Germinal center (tissue), 1 donor: ENCODE measurements at regions not wholly inside any gene's neighbourhood (a gene's known extent, or its start where the extent isn't known, plus 50 kb on each side); places are given as distances from the start of the nearest gene placed in this dataset.

Experiments
- DNase-seq: peaks from one replicate; pipeline ENCODE4 v3.0.0; 2012; ENCODE audit warnings: mixed read lengths, low spot score

DNA sequence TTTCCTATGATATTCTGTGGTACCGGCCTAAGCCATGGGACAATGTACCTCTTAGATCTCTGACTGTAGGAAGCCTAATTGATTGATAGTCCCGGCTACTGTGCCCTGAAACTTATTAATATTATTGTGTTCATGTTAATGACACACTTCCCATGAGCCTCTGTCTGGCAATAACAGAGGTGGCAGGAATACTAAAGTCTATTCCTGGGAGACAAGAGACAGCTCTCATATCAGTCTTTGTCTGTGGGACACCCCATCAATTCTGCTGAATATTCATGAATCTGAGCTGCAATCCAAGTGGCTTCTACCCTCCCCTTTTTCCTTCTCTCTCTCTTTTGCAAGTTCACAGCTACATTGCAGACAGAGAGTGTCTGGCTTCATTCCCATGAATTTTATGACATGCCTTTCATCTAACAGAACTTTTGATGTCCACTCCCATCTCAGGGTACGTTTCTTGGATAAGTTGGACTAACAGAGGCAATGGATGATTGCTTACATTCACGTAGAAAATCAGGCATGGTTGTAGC is 907.5 kb downstream of the ZPLD1 start:
- no peak for DNase-seq

- DNase-seq = no peak
Measured at GRCh38 chr3:103349760-103350159, 914.9 kb downstream of the ZPLD1 start.

- DNase-seq = no peak
Measured at GRCh38 chr3:103365467-103365866, 930.7 kb downstream of the ZPLD1 start.

DNA sequence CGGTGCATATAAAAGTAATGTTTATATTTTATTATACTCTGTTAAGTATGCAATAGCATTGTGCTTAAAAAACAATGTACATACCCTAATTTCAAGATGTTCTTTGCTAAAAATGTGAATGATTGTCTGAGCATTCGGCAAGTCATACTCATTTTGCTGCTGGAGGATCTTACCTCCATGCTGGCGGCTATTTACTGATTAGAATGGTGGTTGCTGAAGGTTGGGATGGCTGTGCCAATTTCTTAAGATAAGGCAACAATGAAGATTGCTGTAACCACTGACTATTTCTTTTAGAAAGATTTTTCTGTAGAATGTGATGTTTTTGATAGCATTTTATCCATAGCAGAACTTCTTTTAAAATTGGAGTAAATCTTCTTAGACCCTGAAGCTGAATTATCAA is 932.7 kb downstream of the ZPLD1 start:
- DNase-seq = no peak

- no peak for DNase-seq
Measured at GRCh38 chr3:103371411-103371810, 936.6 kb downstream of the ZPLD1 start.

DNA sequence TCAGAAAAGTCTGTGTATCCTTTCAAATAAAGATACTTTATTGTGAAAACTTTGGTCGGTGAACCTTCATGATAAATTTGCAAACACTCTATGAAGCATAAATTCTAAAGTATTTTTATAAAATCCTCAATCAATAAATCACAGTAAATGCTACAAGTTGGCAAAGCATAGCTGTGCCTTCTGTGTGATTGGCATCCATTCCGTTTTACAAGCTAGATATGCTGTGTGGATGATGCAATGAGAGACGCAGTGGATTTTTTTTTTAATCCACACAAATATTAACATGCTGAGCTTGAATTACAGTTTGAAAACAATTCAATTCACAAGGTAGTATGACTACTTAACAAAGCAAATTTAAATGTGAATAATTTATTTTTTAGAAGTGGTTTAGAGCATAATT is 937.2 kb downstream of the ZPLD1 start:
- no peak for DNase-seq

DNA sequence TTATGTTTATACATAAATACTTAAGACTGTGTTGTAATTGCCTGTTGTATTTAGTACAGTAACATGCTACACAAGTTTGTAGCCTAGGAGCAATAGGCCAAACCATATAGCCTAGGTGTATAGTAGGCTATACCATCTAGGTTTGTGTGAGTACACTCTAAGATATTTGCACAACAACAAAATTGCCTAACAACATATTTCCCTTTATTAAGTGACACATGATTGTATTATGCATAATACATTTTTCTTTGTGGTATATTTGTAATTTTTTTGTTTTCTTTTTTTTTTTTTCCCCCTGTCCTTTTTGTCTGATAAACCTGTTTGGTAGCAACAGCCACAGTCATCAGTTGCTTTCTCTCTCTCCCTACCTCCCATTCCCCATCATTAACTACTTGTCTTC is 945.6 kb downstream of the ZPLD1 start:
- DNase-seq = no peak

GRCh38 chr3:103381296-103382079 is 946.7 kb downstream of the ZPLD1 start:
- no peak for DNase-seq

GRCh38 chr3:103385961-103386656 is 951.3 kb downstream of the ZPLD1 start:
- no peak for DNase-seq

- no peak for DNase-seq
Measured at GRCh38 chr3:103388214-103388613, 953.4 kb downstream of the ZPLD1 start.

DNA sequence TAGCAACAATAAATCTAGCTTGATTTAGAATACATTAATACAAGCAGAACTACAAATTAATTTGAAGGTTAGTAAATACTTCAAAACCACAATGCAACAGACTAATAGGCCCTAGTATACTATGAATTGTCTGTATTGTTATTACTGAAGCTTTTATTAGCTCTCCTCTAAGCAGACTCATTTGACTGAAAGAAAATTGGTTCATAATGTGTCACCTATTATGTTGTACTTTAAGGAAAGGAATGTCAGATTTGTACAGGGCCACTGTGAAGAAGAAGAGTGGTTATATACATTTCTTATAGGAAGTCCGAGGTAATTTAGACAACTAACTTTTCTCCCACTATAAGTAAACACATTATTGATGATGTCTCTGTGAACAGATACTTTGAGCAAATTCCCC is 954.5 kb downstream of the ZPLD1 start:
- DNase-seq = no peak

DNA sequence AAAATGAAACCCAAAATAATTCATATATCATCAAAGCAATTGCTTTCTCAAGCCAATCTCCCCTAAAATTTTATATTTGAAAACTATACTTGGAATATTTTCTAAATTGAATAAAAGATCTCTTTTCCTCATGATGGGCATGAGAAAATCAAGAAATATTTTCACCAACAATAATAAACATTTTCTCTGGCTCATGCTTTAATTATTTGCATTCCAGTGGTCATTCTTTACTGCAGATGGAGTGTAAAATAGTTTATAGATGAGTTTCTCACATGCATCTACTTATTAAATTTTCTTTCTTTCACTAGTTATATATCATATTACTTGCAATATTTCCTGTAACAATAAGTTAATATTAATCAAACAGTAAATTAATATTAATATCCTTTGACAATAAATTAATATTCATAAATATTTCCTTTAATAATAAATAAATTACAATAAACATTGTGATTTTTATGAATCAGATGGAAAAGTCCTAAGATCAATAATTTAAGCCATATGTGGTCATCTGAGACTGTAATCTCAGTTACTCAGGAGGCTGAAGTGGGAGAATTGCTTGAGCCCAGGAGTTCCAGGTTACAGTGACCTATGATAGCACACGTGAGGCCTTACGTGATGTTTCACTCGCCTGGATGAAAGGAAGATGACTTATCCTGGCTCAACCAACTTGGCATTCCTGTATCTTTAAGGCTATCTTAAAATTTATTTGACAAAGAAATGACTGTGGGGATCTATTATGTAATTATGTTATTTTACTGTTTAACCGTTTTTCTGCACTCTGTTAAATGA is 958.8 kb downstream of the ZPLD1 start:
- no peak for DNase-seq

DNA sequence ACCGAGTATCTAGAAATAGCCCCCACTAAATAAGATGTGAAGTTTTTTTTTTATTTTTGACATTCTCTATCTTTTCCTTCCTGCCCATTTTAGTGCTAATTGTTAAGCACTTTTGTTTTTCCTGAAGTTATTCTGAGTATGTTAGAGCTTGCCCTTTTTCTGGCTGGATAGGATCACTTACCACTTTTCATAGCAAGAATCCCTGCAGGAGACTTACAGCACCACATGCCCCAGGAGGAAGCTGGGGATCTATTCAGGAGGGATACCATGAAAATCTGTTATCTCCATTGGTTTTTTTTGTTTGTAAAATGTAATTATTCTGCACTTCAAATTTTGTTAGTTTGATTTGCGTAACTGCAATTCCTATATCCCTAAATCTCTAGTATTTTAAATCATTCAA is 968.4 kb downstream of the ZPLD1 start:
- no peak for DNase-seq

GRCh38 chr3:103406320-103406850 is 971.6 kb downstream of the ZPLD1 start:
- DNase-seq = no peak

DNA sequence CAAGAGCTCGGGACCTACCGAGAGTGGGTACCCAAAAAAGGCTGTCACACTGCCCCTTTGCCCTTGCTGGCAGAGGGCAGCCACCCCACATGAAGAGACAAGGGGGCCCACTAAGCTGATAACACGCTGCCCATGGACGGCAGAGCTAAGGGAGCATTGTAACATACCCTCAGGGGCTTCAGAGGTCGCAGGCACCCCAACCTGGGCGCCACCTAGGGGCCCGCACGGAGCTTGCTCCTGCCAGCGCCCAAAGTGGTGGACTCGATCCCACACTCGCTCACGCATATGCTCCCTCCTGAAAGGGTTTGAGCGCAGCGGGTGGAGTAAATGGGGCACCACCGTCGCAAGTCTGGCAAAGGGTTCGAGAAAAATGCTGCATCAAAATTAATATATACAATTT is 975.4 kb downstream of the ZPLD1 start:
- DNase-seq = no peak

DNA sequence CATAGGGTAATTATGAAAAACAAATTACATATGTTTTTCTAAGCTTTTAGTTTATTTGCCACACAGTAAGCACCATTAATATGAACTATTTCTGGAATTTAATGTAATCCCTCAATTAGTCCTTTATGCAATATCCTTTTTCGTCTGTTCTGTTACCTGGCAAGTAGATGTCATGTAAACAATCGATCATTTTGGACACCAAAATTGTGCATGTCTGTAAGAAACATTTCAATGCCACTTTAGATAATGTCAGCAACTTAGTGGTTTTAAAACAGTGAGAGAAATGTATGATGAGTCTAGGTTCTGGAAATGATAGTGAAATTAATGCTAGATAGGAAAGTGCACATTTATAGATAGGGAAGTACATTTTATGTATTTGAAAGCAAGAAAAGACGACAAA is 986.6 kb downstream of the ZPLD1 start:
- no peak for DNase-seq

- no peak for DNase-seq
Measured at GRCh38 chr3:103437883-103438282, 1003.1 kb downstream of the ZPLD1 start.

DNA sequence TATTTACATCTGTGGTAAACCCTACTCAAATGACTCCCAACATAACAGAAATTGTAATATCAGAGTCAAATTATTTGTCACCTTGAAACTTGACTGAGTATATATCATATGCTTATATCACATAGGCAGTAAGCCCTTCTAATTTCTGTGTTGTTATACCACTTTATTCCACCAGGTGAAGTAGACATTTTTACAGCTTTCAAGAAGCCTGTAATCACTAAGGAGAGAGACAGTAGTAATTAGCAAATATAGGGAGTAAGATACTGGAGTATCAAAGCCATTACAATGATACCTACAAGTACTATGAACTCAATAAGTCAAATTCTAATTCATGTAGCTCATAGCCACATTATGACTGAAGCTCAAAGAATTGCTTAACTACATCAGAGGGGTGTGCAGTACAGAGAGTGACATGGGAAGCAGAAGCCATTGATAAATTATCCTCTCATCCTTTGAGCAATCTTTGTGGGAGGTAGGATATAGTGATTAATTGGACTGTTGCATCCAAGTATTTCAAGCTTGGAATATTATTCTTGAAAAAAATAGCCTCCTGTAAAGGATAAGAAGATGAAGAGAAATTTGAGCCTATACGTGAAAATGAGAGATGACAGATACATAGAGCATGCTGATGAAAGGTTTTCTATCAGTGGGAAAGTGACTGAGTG is 1005.9 kb downstream of the ZPLD1 start:
- no peak for DNase-seq

DNA sequence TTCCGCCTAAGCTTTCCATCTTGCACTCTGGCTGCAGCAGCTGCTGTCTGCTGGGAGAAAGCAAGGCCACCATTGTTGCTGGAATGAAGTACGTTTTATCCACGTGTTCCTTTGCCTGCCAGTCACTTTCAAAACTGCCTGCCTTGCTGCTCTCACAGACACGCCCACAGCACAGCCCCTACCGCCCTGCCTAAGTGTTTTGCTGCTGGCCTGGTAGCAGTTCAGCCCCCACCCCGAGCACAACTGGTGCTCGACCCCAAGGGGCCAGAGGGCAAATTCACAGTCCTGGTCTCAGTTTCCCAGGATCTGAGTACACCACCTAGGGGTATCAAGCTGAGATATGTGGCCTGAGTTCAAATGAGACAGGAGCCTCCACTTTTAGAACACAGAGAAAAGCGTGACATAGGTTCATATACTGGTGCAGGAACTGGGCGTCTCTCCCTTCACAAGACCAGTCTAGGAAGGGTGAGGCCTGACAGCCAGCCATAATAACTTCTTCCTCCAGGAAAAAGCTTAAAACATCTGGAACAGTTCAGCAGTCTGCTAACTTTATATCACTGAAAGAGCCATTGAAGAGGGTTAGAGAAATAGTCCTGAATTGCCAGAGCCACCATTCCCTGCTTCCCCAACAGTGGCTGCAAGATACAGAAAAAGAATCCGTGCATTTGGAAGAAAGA is 1012.3 kb downstream of the ZPLD1 start:
- DNase-seq = no peak

- DNase-seq = no peak
Measured at GRCh38 chr3:103453152-103453551, 1018.3 kb downstream of the ZPLD1 start.

- no peak for DNase-seq
Measured at GRCh38 chr3:103459815-103460214, 1025.0 kb downstream of the ZPLD1 start.
